ENCODE measurements at regions not wholly inside any gene's neighbourhood (a gene's known extent, or its start where the extent isn't known, plus 50 kb on each side); places are given as distances from the start of the nearest gene placed in this dataset.

DNA sequence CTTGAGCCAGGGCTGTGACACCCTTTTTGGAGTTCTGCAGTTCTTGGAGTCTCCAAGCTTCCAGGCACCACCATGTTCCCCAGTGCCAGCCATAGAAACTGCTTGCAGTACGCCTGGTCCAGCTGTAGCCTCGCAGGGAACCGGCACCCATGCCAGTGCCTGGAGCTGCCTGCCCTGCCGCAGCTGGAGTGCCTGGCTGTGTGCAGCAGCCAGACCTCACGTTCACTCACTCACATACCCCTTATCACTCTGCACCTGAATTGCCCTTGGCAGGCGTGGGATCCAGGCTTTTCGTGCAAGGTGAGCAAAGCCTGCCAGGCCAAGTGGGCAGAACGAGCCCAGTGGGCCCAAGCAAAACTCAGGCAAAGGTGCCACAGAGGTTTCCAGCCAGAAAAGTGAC lies 77.8 kb upstream of the SHB start:
- POLR2A ChIA-PET, result no interaction called here

DNA sequence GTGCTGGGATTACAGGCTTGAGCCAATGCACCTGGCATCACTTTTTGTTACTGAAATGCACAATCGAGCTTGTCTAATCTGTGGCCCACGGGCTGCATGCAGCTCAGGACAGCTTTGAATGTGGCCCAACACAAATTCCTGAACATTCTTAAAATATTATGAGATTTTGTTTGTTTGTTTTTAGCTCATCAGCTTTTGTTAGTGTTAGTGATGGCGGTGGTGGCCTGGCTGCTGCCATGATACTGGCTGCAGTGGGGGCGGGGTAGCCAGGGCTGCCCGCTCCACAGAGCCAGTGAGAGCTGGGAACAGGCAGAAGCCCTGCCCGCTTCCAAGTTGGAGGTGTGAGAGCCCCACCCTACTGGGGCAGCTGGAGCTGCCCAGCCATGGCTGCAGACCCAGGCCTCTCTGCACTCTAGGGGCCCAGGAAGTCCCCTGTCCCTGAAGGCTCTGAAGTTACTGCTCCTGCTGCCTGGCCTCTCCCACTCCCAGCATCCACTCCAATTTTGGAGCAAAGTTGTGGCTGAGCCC lies 76.6 kb upstream of the SHB start:
- Mint-ChIP-seq H3K9me3 (no peaks in the 10 kb centered on the region), H3K36me3 (ENCODE audit: low read depth) (no peaks in the 10 kb centered on the region), H3K27ac (no peak overlapping the region), H3K4me3 (no peak overlapping the region), H3K4me1 (ENCODE audit: low read depth) (no peaks in the 10 kb centered on the region), H3K27me3 (peaks cover 60% of the 10 kb centered on the region)
- DNase-seq, result no peak
- Histone ChIP-seq H3K27ac (ENCODE audit: low read depth in 1 of 2, low read length in 2 of 2) (no peak overlapping the region), H3K36me3 (ENCODE audit: insufficient read depth, low read length) (no peaks in the 10 kb centered on the region), H3K4me1 (ENCODE audit: insufficient read depth, low read length) (no peaks in the 10 kb centered on the region), H3K27me3 (ENCODE audit: control insufficient read depth in 1 of 2, insufficient read depth in 2 of 2, low read length in 2 of 2) (peaks cover 11 to 19% of the 10 kb centered on the region in 2 experiments), H3K9me3 (ENCODE audit: control insufficient read depth in 1 of 2, insufficient read depth in 1 of 2, low read length in 2 of 2) (peaks cover 0 to 4% of the 10 kb centered on the region in 2 experiments), H3K4me3 (ENCODE audit: low read length) (no peak overlapping the region)
- intact Hi-C loops (cut with DNase I, micrococcal nuclease), result no loop called here
- CTCF ChIA-PET, result no interaction called here
- TF ChIP-seq, protein P1, sequence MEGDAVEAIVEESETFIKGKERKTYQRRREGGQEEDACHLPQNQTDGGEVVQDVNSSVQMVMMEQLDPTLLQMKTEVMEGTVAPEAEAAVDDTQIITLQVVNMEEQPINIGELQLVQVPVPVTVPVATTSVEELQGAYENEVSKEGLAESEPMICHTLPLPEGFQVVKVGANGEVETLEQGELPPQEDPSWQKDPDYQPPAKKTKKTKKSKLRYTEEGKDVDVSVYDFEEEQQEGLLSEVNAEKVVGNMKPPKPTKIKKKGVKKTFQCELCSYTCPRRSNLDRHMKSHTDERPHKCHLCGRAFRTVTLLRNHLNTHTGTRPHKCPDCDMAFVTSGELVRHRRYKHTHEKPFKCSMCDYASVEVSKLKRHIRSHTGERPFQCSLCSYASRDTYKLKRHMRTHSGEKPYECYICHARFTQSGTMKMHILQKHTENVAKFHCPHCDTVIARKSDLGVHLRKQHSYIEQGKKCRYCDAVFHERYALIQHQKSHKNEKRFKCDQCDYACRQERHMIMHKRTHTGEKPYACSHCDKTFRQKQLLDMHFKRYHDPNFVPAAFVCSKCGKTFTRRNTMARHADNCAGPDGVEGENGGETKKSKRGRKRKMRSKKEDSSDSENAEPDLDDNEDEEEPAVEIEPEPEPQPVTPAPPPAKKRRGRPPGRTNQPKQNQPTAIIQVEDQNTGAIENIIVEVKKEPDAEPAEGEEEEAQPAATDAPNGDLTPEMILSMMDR (IDR thresholded peaks at IDR 0.05), result no peak
- ATAC-seq (ENCODE audit: poor library complexity), result no peak
- POLR2A ChIA-PET, result no interaction called here

More for the DNA sequence above, 77.8 kb upstream of the SHB start:
- DNase-seq (no peak), ATAC-seq (ENCODE audit: poor library complexity) (no peak)
- Mint-ChIP-seq H3K4me3 (no peak overlapping the region), H3K27me3 (peaks cover 55% of the 10 kb centered on the region), H3K9me3 (no peaks in the 10 kb centered on the region), H3K27ac (no peak overlapping the region), H3K4me1 (ENCODE audit: low read depth) (no peaks in the 10 kb centered on the region), H3K36me3 (ENCODE audit: low read depth) (no peaks in the 10 kb centered on the region)
- no peak overlapping the region for H3K4me3 ChIP-seq (ENCODE audit: low read length)
- no peaks in the 10 kb centered on the region for H3K4me1 ChIP-seq (ENCODE audit: insufficient read depth, low read length)
- CTCF ChIA-PET, result no interaction called here
- H3K36me3 ChIP-seq (ENCODE audit: insufficient read depth, low read length), result no peaks in the 10 kb centered on the region
- no peak overlapping the region for H3K27ac ChIP-seq (ENCODE audit: low read depth in 1 of 2, low read length in 2 of 2)
- peaks cover 9% of the 10 kb centered on the region in 2 experiments for H3K27me3 ChIP-seq (ENCODE audit: control insufficient read depth in 1 of 2, insufficient read depth in 2 of 2, low read length in 2 of 2)
- peaks cover 0 to 4% of the 10 kb centered on the region in 2 experiments for H3K9me3 ChIP-seq (ENCODE audit: control insufficient read depth in 1 of 2, insufficient read depth in 1 of 2, low read length in 2 of 2)
- TF ChIP-seq, protein P1 (IDR thresholded peaks at IDR 0.05), result no peak
- intact Hi-C loops (cut with DNase I, micrococcal nuclease), result no loop called here

DNA sequence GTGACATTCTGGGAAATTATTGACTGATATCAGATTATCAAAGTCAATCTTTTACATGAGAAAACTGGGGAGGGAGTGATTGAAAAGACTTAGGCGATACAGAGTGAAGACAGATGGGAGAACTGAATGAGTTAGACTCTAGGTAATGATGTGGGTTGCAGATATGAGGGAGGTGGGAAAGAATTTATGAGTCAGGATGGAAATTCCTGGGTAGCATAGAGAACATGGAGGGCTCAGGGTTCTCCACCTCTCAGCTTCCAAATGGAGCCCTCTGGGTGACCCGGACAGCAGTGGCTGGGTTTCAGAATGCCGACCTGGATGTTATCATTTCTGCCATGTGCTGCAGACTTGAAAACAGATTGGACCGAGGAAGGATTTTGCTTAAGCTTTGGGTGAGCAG lies 75.4 kb upstream of the SHB start:
- Mint-ChIP-seq H3K4me1 (ENCODE audit: low read depth) (no peaks in the 10 kb centered on the region), H3K4me3 (no peak overlapping the region), H3K27me3 (peaks cover 60% of the 10 kb centered on the region), H3K9me3 (no peaks in the 10 kb centered on the region), H3K27ac (no peak overlapping the region), H3K36me3 (ENCODE audit: low read depth) (no peaks in the 10 kb centered on the region)
- peaks cover 7 to 25% of the 10 kb centered on the region in 2 experiments for H3K27me3 ChIP-seq (ENCODE audit: control insufficient read depth in 1 of 2, insufficient read depth in 2 of 2, low read length in 2 of 2)
- intact Hi-C loops (cut with DNase I, micrococcal nuclease), result no loop called here
- H3K4me1 ChIP-seq (ENCODE audit: insufficient read depth, low read length), result no peaks in the 10 kb centered on the region
- DNase-seq, result no peak
- CTCF ChIA-PET, result no interaction called here
- H3K9me3 ChIP-seq (ENCODE audit: control insufficient read depth in 1 of 2, insufficient read depth in 1 of 2, low read length in 2 of 2), result peaks cover 0 to 4% of the 10 kb centered on the region in 2 experiments
- H3K4me3 ChIP-seq (ENCODE audit: low read length), result no peak overlapping the region
- POLR2A ChIA-PET, result no interaction called here
- TF ChIP-seq, protein P1 (IDR thresholded peaks at IDR 0.05), result no peak
- H3K27ac ChIP-seq (ENCODE audit: low read depth in 1 of 2, low read length in 2 of 2), result no peak overlapping the region
- no peaks in the 10 kb centered on the region for H3K36me3 ChIP-seq (ENCODE audit: insufficient read depth, low read length)
- no peak for ATAC-seq (ENCODE audit: poor library complexity)
